HG03097 (cell line): ENCODE measurements at regions not wholly inside any gene's neighbourhood (a gene's known extent, or its start where the extent isn't known, plus 50 kb on each side); places are given as distances from the start of the nearest gene placed in this dataset.
"Not testable (repeated sequence)": the region's sequence is repeated elsewhere in the genome, so short reads cannot be mapped to it uniquely, and the experiment has no call there.

Experiments used
- ATAC-seq: cut with Tn5 transposase; IDR thresholded peaks from one replicate; pipeline ENCODE4 v1.9.1; 2021; ENCODE audit not compliant: unreplicated experiment, low FRiP score

GRCh38 chr6:113060664-113061063 lies 713.5 kb downstream of the RFPL4B start:
- ATAC-seq: no peak

GRCh38 chr6:113065611-113066010 lies 718.5 kb downstream of the RFPL4B start:
- no peak for ATAC-seq

GRCh38 chr6:113067612-113068275 lies 720.6 kb downstream of the RFPL4B start:
- ATAC-seq: no peak

GRCh38 chr6:113068570-113068969 lies 721.4 kb downstream of the RFPL4B start:
- ATAC-seq: no peak

GRCh38 chr6:113070681-113071080 lies 723.6 kb downstream of the RFPL4B start:
- not testable (repeated sequence) for ATAC-seq

- no peak for ATAC-seq
Observed at GRCh38 chr6:113073611-113074191, 726.6 kb downstream of the RFPL4B start.

- ATAC-seq: no peak
Observed at GRCh38 chr6:113076116-113076515, 729.0 kb downstream of the RFPL4B start.

GRCh38 chr6:113076816-113077215 lies 729.7 kb downstream of the RFPL4B start:
- no peak for ATAC-seq

- no peak for ATAC-seq
Observed at GRCh38 chr6:113077794-113078193, 730.7 kb downstream of the RFPL4B start.

- no peak for ATAC-seq
Observed at GRCh38 chr6:113078791-113079190, 731.7 kb downstream of the RFPL4B start.

GRCh38 chr6:113082745-113083144 lies 735.6 kb downstream of the RFPL4B start:
- ATAC-seq: no peak

- ATAC-seq: no peak
Observed at GRCh38 chr6:113083947-113084346, 736.8 kb downstream of the RFPL4B start.

- ATAC-seq: no peak
Observed at GRCh38 chr6:113089056-113089455, 741.9 kb downstream of the RFPL4B start.

- ATAC-seq: no peak
Observed at GRCh38 chr6:113092795-113093194, 745.7 kb downstream of the RFPL4B start.

GRCh38 chr6:113094779-113095178 lies 747.6 kb downstream of the RFPL4B start:
- no peak for ATAC-seq

- ATAC-seq: no peak
Observed at GRCh38 chr6:113095841-113096240, 748.7 kb downstream of the RFPL4B start.

GRCh38 chr6:113102761-113103160 lies 754.4 kb upstream of the MARCKS start:
- ATAC-seq: no peak

GRCh38 chr6:113103634-113104361 lies 753.3 kb upstream of the MARCKS start:
- ATAC-seq: no peak

GRCh38 chr6:113104541-113104940 lies 752.6 kb upstream of the MARCKS start:
- ATAC-seq: no peak

GRCh38 chr6:113104951-113105350 lies 752.2 kb upstream of the MARCKS start:
- ATAC-seq: no peak

- ATAC-seq: no peak
Observed at GRCh38 chr6:113110211-113110610, 746.9 kb upstream of the MARCKS start.

GRCh38 chr6:113111550-113111949 lies 745.6 kb upstream of the MARCKS start:
- ATAC-seq: no peak
